Testis (tissue), 2 donors: ENCODE measurements at regions not wholly inside any gene's neighbourhood (a gene's known extent, or its start where the extent isn't known, plus 50 kb on each side); places are given as distances from the start of the nearest gene placed in this dataset.

Experiments used
- POLR2A ChIP-seq: fragments of 450-650 bp; IDR thresholded peaks from one replicate; pipeline ENCODE4 v1.6.1; 2017; ENCODE audit warnings: antibody characterized with exemption, mild to moderate bottlenecking, moderate library complexity
- TF ChIP-seq, protein P1 (sequence below), 3 experiments: fragments of 450-650 bp in 2 of 3; fragments of 200-600 bp in 1 of 3; sonication (generic) in 1 of 3; IDR thresholded peaks; one replicate each; pipeline ENCODE4 v1.5.1; 2016 to 2019; ENCODE audit warnings: antibody characterized with exemption in 3 of 3, mild to moderate bottlenecking in 2 of 3, moderate library complexity in 1 of 3

DNA sequence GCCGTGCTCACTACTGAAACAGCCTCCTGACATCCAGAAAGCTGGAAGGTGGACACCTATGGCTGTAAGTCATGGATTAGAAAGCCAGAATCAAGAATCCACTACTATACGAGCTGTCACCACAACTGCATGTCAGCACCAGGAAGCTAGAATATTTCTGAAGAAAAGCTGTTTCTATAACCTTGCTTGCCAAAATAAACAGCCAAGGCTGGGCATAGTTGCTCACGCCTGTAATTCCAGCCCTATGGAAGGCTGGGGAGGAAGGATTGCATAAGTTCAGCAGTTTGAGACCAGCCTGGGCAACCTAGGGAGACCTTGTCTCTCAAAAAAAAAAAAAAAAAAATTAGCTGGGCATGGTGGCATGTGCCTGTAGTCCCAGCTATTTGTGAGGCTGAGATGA lies 96.3 kb upstream of the GAREM1 start:
- no peak for TF ChIP-seq POLR2A
- TF ChIP-seq, protein P1, sequence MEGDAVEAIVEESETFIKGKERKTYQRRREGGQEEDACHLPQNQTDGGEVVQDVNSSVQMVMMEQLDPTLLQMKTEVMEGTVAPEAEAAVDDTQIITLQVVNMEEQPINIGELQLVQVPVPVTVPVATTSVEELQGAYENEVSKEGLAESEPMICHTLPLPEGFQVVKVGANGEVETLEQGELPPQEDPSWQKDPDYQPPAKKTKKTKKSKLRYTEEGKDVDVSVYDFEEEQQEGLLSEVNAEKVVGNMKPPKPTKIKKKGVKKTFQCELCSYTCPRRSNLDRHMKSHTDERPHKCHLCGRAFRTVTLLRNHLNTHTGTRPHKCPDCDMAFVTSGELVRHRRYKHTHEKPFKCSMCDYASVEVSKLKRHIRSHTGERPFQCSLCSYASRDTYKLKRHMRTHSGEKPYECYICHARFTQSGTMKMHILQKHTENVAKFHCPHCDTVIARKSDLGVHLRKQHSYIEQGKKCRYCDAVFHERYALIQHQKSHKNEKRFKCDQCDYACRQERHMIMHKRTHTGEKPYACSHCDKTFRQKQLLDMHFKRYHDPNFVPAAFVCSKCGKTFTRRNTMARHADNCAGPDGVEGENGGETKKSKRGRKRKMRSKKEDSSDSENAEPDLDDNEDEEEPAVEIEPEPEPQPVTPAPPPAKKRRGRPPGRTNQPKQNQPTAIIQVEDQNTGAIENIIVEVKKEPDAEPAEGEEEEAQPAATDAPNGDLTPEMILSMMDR (IDR thresholded peaks at IDR 0.05) = no peak
